ENCODE measurements at regions not wholly inside any gene's neighbourhood (a gene's known extent, or its start where the extent isn't known, plus 50 kb on each side); places are given as distances from the start of the nearest gene placed in this dataset.

DNA sequence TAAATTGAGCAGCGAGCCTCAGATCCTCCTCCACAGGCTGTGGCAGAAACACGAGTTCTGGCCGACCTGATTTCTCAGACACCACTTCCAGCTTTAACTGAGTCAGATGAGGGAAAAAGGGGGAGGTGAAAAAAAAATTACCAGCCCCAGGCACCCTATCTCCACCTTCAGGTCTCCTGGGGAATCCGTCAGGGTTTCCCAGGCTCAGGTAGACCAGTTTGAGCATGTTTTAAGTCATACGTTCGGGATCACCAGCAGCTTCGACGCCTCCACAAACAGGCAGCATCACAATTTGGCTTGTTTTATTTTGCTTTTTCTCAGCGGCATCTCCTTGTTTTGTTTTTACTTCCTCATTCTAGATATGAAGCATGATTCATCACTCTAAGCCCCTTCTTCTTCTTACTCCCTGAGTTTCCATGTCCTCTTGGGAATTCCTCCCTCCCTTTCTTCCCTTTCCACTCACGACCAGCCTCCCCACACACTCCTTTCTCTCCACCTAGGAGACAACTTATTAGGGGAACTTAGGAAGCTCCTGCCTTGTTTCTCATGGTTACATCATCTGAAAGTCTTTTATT is 190.1 kb downstream of the ZNF621 start:
- intact Hi-C loops (cut with DNase I; ENCODE audit: low total_unique reads): no loop called here
- no peaks in the 10 kb centered on the region for H3K9me3 ChIP-seq
- no peak overlapping the region for H3K4me3 ChIP-seq
- no peaks in the 10 kb centered on the region for H3K4me1 ChIP-seq
- WGBS, 2 donors: 65 to 77% methylated on average over 10 of the region's 10 CpGs
- H3K27ac ChIP-seq: no peak overlapping the region
- TF ChIP-seq, protein P1, sequence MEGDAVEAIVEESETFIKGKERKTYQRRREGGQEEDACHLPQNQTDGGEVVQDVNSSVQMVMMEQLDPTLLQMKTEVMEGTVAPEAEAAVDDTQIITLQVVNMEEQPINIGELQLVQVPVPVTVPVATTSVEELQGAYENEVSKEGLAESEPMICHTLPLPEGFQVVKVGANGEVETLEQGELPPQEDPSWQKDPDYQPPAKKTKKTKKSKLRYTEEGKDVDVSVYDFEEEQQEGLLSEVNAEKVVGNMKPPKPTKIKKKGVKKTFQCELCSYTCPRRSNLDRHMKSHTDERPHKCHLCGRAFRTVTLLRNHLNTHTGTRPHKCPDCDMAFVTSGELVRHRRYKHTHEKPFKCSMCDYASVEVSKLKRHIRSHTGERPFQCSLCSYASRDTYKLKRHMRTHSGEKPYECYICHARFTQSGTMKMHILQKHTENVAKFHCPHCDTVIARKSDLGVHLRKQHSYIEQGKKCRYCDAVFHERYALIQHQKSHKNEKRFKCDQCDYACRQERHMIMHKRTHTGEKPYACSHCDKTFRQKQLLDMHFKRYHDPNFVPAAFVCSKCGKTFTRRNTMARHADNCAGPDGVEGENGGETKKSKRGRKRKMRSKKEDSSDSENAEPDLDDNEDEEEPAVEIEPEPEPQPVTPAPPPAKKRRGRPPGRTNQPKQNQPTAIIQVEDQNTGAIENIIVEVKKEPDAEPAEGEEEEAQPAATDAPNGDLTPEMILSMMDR (IDR thresholded peaks at IDR 0.05): no peak
- no peak for TF ChIP-seq POLR2A (IDR thresholded peaks at IDR 0.05)
- no peaks in the 10 kb centered on the region for H3K36me3 ChIP-seq (ENCODE audit: low read depth, missing control alignments)
- H3K27me3 ChIP-seq: no peaks in the 10 kb centered on the region
- no peak for DNase-seq

DNA sequence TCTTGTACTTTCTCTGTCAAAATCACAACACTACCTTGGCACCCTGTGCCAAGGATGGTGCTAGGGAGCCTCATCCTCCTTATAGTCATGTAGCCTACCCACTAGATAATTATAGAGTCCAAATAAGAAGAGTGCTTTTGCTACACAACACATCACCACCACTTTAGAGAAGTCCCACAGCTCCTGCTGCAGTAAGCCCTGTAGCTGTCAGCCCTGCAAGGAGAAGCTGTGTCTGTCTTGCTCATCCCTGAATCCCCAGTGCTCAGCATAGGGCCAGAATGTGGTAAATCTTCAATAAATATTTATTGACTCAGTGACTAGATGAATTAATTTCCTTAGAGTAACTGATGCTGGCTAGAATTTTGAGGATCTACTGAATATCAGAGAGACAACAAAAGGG is 190.8 kb downstream of the ZNF621 start:
- Histone ChIP-seq H3K36me3 (ENCODE audit: low read depth, missing control alignments) (no peaks in the 10 kb centered on the region), H3K9me3 (no peaks in the 10 kb centered on the region), H3K4me3 (no peak overlapping the region), H3K27me3 (no peaks in the 10 kb centered on the region), H3K27ac (no peak overlapping the region), H3K4me1 (no peaks in the 10 kb centered on the region)
- TF ChIP-seq POLR2A (IDR thresholded peaks at IDR 0.05): no peak
- TF ChIP-seq, protein P1 (IDR thresholded peaks at IDR 0.05): no peak
- DNase-seq: no peak
- intact Hi-C loops (cut with DNase I; ENCODE audit: low total_unique reads): no loop called here

DNA sequence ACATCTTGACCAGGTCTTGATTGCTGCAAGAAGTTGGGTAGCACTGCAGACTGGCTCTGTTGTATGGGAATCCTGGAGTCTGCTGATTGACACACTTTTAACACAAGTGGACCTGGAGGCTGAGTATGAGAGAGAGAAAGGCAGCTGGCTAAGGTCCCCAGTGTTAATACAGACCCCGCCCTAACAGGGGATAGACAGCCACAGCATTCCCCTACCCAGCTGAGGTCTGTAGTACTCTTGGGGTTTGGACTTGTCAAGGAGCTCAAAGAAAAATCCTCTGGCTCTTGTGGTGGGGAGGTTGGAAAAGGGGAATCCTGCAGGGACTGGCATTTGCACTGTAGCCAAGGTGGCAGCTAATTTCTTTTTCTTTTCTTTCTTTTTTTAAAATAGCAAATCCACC is 192.7 kb downstream of the ZNF621 start:
- intact Hi-C loops (cut with DNase I; ENCODE audit: low total_unique reads): no loop called here
- no peak overlapping the region for H3K27ac ChIP-seq
- no peak for TF ChIP-seq POLR2A (IDR thresholded peaks at IDR 0.05)
- TF ChIP-seq, protein P1 (IDR thresholded peaks at IDR 0.05): no peak
- no peaks in the 10 kb centered on the region for H3K27me3 ChIP-seq
- no peaks in the 10 kb centered on the region for H3K9me3 ChIP-seq
- no peak overlapping the region for H3K4me3 ChIP-seq
- WGBS, 2 donors: 80 to 96% methylated on average over 1 of the region's 1 CpG
- no peaks in the 10 kb centered on the region for H3K4me1 ChIP-seq
- DNase-seq: no peak
- no peaks in the 10 kb centered on the region for H3K36me3 ChIP-seq (ENCODE audit: low read depth, missing control alignments)

DNA sequence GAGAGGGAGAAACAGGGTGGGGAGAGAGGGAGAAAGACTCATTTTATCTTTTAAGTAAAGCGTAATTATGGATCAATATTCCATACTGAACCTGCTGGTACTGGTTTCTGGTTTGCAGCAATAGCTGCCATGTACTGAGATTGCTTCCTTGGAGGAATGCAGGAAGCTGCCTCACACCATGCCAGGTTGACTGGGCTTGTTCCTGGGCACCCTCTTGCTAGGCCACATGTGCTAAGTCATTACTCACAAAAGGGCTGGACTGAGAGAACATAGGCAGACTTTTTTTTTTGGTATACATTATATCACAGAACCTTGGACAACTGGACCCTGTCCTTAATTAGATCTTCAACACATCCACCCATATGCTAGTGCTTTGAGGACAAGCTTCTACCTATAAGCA is 193.4 kb downstream of the ZNF621 start:
- no peak for DNase-seq
- no peaks in the 10 kb centered on the region for H3K27me3 ChIP-seq
- no peak overlapping the region for H3K27ac ChIP-seq
- TF ChIP-seq POLR2A (IDR thresholded peaks at IDR 0.05): no peak
- TF ChIP-seq, protein P1 (IDR thresholded peaks at IDR 0.05): no peak
- no peaks in the 10 kb centered on the region for H3K9me3 ChIP-seq
- WGBS, 2 donors: 94% methylated on average over 1 of the region's 1 CpG
- intact Hi-C loops (cut with DNase I; ENCODE audit: low total_unique reads): no loop called here
- no peaks in the 10 kb centered on the region for H3K4me1 ChIP-seq
- H3K4me3 ChIP-seq: no peak overlapping the region
- H3K36me3 ChIP-seq (ENCODE audit: low read depth, missing control alignments): no peaks in the 10 kb centered on the region

DNA sequence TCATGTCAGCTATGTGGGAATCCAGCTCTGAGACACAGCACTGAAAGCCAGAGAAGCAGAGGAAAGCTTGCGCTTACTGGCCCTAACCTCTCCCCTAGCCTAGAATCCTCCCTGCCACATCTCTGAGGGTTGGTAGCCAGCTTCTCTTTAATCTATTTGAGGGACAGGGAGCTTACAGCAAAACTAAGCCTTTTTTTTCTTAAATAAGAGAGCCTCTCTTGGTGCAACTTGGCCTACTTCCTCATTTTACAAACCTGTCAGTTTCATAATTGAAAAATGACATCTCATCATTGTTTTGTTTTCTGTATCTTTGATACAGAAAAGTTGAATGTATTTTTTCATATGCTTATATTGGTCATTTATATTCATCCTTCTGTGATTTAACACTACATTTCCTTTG is 193.9 kb downstream of the ZNF621 start:
- Histone ChIP-seq H3K27me3 (no peaks in the 10 kb centered on the region), H3K9me3 (no peaks in the 10 kb centered on the region), H3K4me3 (no peak overlapping the region), H3K4me1 (no peaks in the 10 kb centered on the region), H3K27ac (no peak overlapping the region), H3K36me3 (ENCODE audit: low read depth, missing control alignments) (no peaks in the 10 kb centered on the region)
- no peak for DNase-seq
- WGBS, 2 donors: 77 to 83% methylated on average over 1 of the region's 1 CpG
- intact Hi-C loops (cut with DNase I; ENCODE audit: low total_unique reads): no loop called here
- TF ChIP-seq, protein P1 (IDR thresholded peaks at IDR 0.05): no peak
- no peak for TF ChIP-seq POLR2A (IDR thresholded peaks at IDR 0.05)

Measured in testis (tissue), 2 donors.